A549 (cell line): ENCODE measurements at regions not wholly inside any gene's neighbourhood (a gene's known extent, or its start where the extent isn't known, plus 50 kb on each side); places are given as distances from the start of the nearest gene placed in this dataset.

ENCODE experiments used
- BHLHE40 ChIP-seq: IDR thresholded peaks from 2 replicates; pipeline ENCODE4 v1.6.1; 2012; ENCODE audit warnings: low read depth, low read length, inconsistent platforms
- NR3C1 ChIP-seq: fragments of >200 bp; sonication (Bioruptor Twin); formaldehyde crosslinking; IDR thresholded peaks from 3 replicates; pipeline ENCODE4 v1.6.1; 2017
- POLR2A ChIP-seq: IDR thresholded peaks from 2 replicates; pipeline ENCODE4 v1.6.1; 2012; ENCODE audit warnings: mild to moderate bottlenecking, low read length
- SMC3 ChIP-seq: fragments of >200 bp; sonication (Bioruptor Twin); formaldehyde crosslinking; IDR thresholded peaks from 3 replicates; pipeline ENCODE4 v1.6.1; 2018; ENCODE audit warnings: inconsistent platforms
- SREBF2 ChIP-seq: fragments of 450-650 bp; IDR thresholded peaks from 2 replicates; pipeline ENCODE4 v1.6.1; 2014; ENCODE audit warnings: mild to moderate bottlenecking, moderate library complexity
- TF ChIP-seq, protein P1 (sequence below): fragments of >200 bp; sonication (Bioruptor Twin); formaldehyde crosslinking; IDR thresholded peaks from 3 replicates; pipeline ENCODE4 v1.5.1; 2016
- TF ChIP-seq, protein P2 (sequence below): IDR thresholded peaks from 2 replicates; pipeline ENCODE4 v1.6.1; 2012

DNA sequence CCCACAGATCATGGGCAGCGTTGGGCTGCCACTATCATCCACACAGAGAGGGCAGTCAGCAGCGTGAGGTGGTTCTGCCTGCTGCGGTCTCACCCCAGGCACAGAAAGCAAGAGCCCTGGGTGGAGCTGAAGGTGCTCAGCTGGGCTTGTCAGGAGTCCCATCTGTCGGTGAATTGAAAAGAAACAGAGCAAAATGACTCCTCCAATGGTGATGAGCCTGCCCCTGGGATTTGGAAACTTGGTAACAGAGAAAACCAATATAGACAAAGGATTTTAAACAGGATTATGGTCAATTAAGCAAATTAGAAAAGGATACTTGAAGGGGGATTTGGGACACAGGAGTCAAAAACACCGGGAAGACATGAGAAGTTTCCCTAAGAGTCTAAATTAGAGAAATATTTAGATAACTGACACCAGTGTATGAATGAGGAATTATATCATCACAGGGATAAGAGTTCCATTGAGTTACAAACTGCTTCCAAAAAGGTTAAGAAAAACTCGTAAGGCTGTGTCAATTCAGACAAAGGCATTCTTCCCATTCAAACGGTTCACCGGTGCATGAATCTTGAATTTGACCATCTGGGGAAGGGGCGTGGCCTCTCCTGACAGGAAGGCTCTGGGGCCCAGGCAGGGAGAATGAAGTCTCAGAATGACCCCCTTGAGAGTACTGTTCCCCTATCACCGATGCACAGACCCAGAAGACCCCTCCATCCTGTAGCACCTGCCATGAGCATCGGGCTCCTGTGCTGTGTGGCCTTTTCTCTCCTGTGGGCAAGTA lies 70.0 kb upstream of the PRSS58 start:
- TF ChIP-seq, protein P1, sequence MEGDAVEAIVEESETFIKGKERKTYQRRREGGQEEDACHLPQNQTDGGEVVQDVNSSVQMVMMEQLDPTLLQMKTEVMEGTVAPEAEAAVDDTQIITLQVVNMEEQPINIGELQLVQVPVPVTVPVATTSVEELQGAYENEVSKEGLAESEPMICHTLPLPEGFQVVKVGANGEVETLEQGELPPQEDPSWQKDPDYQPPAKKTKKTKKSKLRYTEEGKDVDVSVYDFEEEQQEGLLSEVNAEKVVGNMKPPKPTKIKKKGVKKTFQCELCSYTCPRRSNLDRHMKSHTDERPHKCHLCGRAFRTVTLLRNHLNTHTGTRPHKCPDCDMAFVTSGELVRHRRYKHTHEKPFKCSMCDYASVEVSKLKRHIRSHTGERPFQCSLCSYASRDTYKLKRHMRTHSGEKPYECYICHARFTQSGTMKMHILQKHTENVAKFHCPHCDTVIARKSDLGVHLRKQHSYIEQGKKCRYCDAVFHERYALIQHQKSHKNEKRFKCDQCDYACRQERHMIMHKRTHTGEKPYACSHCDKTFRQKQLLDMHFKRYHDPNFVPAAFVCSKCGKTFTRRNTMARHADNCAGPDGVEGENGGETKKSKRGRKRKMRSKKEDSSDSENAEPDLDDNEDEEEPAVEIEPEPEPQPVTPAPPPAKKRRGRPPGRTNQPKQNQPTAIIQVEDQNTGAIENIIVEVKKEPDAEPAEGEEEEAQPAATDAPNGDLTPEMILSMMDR = no peak
- TF ChIP-seq POLR2A (no peak), SMC3 (no peak), SREBF2 (no peak), NR3C1 (no peak), BHLHE40 (no peak)
- TF ChIP-seq, protein P2, sequence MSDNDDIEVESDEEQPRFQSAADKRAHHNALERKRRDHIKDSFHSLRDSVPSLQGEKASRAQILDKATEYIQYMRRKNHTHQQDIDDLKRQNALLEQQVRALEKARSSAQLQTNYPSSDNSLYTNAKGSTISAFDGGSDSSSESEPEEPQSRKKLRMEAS = no peak
